Activated CD4-positive, alpha-beta memory T cell treated with anti-CD3 and anti-CD28 coated beads, Interleukin-2, amount 10 ng/mL, durations not matched to agents 7 days and 5 days (primary cell): ENCODE measurements at regions not wholly inside any gene's neighbourhood (a gene's known extent, or its start where the extent isn't known, plus 50 kb on each side); places are given as distances from the start of the nearest gene placed in this dataset.

Experiments
- CTCF ChIA-PET: fragments of 350-600 bp; sonication (Branson Sonifier 250); formaldehyde crosslinking; loops from one replicate; lab custom pipeline; 2021; ENCODE audit warnings: antibody characterized with exemption, inconsistent platforms; lab: Charles Lee
- POLR2A ChIA-PET: fragments of 350-600 bp; sonication (Branson Sonifier 250); formaldehyde crosslinking; loops from one replicate; lab custom pipeline; 2021; ENCODE audit warnings: antibody characterized with exemption; lab: Charles Lee
- DNase-seq: peaks from one replicate; pipeline ENCODE4 v3.0.0-alpha.2; 2020
- H3K27ac Mint-ChIP-seq: one replicate; pipeline ENCODE4 v1.8.0; 2021; ENCODE audit warnings: mild to moderate bottlenecking, mixed read lengths
- H3K27me3 Mint-ChIP-seq: one replicate; pipeline ENCODE4 v1.8.0; 2021; ENCODE audit warnings: mixed read lengths
- H3K36me3 Mint-ChIP-seq: one replicate; pipeline ENCODE4 v1.8.0; 2021; ENCODE audit warnings: low read depth, mixed read lengths
- H3K4me1 Mint-ChIP-seq: one replicate; pipeline ENCODE4 v1.8.0; 2021; ENCODE audit warnings: mixed read lengths
- H3K4me3 Mint-ChIP-seq: one replicate; pipeline ENCODE4 v1.8.0; 2021; ENCODE audit warnings: mild to moderate bottlenecking, mixed read lengths
- H3K9me3 Mint-ChIP-seq: one replicate; pipeline ENCODE4 v1.8.0; 2021; ENCODE audit warnings: mixed read lengths

DNA sequence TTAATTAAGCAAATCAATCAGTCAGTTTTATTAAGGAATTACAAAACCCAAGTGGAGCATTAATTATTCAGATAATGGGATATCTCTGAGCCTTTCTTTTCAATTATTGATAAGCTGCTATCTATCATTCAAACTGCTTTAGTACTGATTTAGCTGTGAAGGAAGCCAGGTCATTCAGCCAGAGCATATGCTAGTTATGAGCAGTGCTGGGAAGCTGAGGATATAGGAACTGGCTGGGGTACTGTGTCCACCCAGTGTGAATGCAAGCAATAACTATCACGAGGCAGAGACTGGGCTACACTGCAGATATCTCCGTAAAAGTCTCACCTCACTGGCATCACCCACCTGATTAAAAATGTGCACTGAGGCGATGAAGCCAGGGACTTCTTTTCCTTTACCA, 496.7 kb upstream of the PIK3C3 start:
- no peak for DNase-seq
- Mint-ChIP-seq H3K4me1 (no peaks in the 10 kb centered on the region), H3K4me3 (no peak overlapping the region), H3K27ac (no peak overlapping the region), H3K27me3 (no peaks in the 10 kb centered on the region), H3K36me3 (no peaks in the 10 kb centered on the region), H3K9me3 (peaks cover 3% of the 10 kb centered on the region)
- POLR2A ChIA-PET, result no interaction called here
- CTCF ChIA-PET, result no interaction called here

DNA sequence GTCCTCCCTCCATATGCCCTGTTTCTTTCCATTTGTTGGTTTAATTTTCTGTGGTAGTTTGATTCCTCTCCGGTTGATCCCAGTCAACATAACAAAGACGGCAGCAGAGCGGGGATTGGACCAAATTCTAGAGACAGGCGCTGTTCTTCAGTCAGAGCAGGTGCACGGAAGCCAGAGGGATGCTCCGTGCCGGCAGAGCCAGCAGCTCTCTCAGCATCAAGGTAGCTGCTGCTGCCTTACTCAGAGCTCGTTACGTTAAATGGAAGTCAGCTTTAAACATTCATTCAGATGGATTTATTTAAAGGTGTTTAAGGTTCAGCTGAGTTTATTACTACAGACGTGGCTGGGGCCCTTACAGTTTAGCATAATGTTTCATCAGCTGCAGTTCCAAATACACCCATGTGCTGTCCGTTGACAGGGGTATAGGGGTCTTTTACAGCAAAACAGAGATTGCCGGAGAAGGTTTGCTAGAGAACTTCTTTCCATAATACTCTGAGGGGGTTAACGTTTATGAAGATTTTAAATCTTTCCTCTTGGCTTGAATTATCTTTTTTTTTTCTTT, 497.2 kb upstream of the PIK3C3 start:
- no peaks in the 10 kb centered on the region for H3K36me3 Mint-ChIP-seq
- no peak for DNase-seq
- H3K4me3 Mint-ChIP-seq, result no peak overlapping the region
- no peak overlapping the region for H3K27ac Mint-ChIP-seq
- H3K27me3 Mint-ChIP-seq, result no peaks in the 10 kb centered on the region
- CTCF ChIA-PET, result no interaction called here
- no peaks in the 10 kb centered on the region for H3K4me1 Mint-ChIP-seq
- POLR2A ChIA-PET, result no interaction called here
- peaks cover 3% of the 10 kb centered on the region for H3K9me3 Mint-ChIP-seq

DNA sequence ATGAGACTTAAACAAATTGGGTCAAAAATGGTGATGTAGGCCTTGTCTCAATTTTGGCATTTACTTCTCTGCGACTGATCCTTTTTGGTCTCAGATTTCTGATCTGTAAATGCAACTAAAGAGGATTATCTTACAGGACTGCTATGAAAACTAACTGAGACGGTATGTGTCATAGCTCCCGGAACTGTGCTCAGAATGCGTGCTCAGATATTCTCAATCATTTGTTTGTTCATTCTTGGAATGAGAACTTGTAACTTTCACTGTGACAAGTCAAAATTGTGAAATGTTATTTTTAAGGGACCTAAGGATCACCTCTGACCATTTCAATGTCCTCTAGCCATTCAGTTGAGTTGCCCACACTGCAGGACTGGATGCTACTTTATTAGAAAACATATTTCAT, 498.2 kb upstream of the PIK3C3 start:
- no peak overlapping the region for H3K4me3 Mint-ChIP-seq
- H3K27me3 Mint-ChIP-seq, result no peaks in the 10 kb centered on the region
- peaks cover 3% of the 10 kb centered on the region for H3K9me3 Mint-ChIP-seq
- no peak overlapping the region for H3K27ac Mint-ChIP-seq
- POLR2A ChIA-PET, result no interaction called here
- CTCF ChIA-PET, result no interaction called here
- H3K36me3 Mint-ChIP-seq, result no peaks in the 10 kb centered on the region
- no peak for DNase-seq
- H3K4me1 Mint-ChIP-seq, result no peaks in the 10 kb centered on the region

DNA sequence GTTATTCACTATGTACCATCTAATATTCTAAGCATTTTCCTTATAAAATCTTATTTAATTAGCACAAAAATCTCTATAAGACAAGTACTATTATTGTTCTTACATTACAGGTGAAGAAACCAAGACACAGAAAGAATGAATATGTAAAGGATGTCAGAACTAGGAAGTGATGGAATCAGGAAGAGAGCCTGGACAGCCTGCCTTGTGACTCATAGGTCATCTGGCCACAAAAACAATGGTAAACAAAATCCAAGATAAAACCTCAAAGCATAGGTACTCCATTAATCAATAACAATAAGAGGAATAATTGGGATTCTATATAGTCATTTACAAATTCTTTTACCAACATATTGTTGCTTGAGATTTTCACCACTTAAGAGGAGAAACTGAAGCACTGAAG, 505.4 kb upstream of the PIK3C3 start:
- no peak for DNase-seq
- Mint-ChIP-seq H3K4me1 (no peaks in the 10 kb centered on the region), H3K9me3 (peaks cover 10% of the 10 kb centered on the region), H3K4me3 (no peak overlapping the region), H3K27me3 (no peaks in the 10 kb centered on the region), H3K27ac (no peak overlapping the region), H3K36me3 (no peaks in the 10 kb centered on the region)
- POLR2A ChIA-PET, result no interaction called here
- CTCF ChIA-PET, result no interaction called here

DNA sequence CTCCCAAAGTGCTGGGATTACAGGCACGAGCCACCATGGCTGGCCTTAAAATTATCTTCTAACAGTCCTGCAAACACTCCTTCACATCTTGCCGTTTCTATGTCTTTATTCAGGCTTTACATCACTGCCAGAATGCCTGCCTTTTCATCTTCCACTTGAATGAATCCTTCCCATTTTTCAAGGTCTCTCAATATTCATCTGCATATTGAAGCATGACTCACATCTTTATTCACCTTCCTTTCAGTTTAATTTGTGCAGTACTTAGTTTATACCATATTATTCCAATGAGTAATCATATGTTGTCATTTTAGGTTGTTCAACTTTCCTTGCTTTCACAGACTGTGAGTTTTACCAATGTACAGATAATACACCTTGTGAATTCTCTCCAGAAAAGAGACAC, 510.1 kb upstream of the PIK3C3 start:
- H3K27me3 Mint-ChIP-seq, result no peaks in the 10 kb centered on the region
- no peaks in the 10 kb centered on the region for H3K36me3 Mint-ChIP-seq
- H3K9me3 Mint-ChIP-seq, result peaks cover 12% of the 10 kb centered on the region
- no peaks in the 10 kb centered on the region for H3K4me1 Mint-ChIP-seq
- H3K27ac Mint-ChIP-seq, result no peak overlapping the region
- ChIA-PET POLR2A (no interaction called here), CTCF (no interaction called here)
- no peak for DNase-seq
- H3K4me3 Mint-ChIP-seq, result no peak overlapping the region

DNA sequence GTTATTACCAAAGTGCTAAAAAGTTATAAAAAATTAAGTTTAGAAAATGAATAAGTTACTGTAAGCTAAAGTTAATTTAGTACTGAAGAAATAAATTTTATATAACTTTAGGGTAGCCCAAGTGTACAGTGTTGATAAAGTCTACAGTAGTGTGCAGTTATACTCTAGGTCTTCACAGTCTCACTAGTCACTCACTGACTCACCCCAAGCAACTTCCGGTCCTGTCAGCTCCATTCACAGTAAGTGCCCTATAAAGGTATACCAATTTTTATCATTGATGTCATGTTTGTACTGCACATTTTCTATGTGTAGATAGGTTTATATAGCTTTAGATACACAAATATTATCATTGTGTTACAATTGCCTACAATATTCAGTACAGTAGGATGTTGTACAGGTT, 518.3 kb upstream of the PIK3C3 start:
- H3K4me1 Mint-ChIP-seq, result no peaks in the 10 kb centered on the region
- H3K4me3 Mint-ChIP-seq, result no peak overlapping the region
- ChIA-PET POLR2A (no interaction called here), CTCF (interaction anchor here (0.6 kb wide), 1 partner anchor 26 kb away, joined by 4 read pairs; no protein-coding TSS in a partner anchor)
- H3K27me3 Mint-ChIP-seq, result no peaks in the 10 kb centered on the region
- H3K27ac Mint-ChIP-seq, result no peak overlapping the region
- peaks cover 6% of the 10 kb centered on the region for H3K9me3 Mint-ChIP-seq
- no peak for DNase-seq
- no peaks in the 10 kb centered on the region for H3K36me3 Mint-ChIP-seq

DNA sequence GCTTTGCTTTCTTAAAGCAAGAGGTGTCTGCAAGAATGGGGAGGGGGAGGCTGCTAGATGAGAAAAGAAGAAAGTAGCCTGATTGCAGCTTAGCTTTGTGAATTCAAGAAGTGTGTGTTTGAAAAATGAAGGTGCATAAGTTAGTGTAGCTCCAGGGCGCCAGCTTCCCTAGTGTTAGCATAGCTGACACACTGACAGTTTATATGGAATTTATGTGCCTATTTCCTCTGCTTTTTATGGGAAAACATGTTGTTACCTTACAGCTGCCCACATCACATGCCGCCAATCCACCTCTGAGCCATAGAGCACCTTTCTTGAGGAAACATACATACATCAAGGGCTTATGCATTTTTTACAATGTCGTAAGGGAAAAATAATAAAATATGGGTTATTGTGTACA, 536.4 kb upstream of the PIK3C3 start:
- Mint-ChIP-seq H3K9me3 (peaks cover 8% of the 10 kb centered on the region), H3K4me1 (no peaks in the 10 kb centered on the region), H3K27ac (no peak overlapping the region), H3K36me3 (no peaks in the 10 kb centered on the region), H3K27me3 (no peaks in the 10 kb centered on the region), H3K4me3 (no peak overlapping the region)
- DNase-seq, result no peak
- ChIA-PET POLR2A (no interaction called here), CTCF (no interaction called here)

DNA sequence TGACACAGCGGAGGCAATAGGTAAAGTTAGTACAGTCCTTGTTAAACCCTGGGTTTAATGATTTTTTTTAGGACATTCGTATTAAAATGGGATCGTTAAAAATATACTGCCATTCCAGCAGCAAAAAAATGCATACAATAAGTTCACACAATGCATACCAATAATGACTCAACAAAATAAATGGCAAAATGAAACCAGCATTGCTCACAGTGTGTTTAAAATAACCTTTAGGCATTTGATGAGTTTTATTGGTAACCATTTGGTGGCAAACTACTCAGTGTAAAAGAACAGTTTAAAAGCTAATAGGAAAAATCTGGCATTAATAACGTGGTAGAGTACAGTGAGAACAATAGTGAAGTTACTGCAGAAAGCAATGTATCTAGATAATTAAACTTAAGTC, 539.0 kb upstream of the PIK3C3 start:
- no peak overlapping the region for H3K27ac Mint-ChIP-seq
- CTCF ChIA-PET, result no interaction called here
- H3K36me3 Mint-ChIP-seq, result no peaks in the 10 kb centered on the region
- DNase-seq, result no peak
- H3K27me3 Mint-ChIP-seq, result no peaks in the 10 kb centered on the region
- no peak overlapping the region for H3K4me3 Mint-ChIP-seq
- peaks cover 8% of the 10 kb centered on the region for H3K9me3 Mint-ChIP-seq
- POLR2A ChIA-PET, result no interaction called here
- H3K4me1 Mint-ChIP-seq, result no peaks in the 10 kb centered on the region

DNA sequence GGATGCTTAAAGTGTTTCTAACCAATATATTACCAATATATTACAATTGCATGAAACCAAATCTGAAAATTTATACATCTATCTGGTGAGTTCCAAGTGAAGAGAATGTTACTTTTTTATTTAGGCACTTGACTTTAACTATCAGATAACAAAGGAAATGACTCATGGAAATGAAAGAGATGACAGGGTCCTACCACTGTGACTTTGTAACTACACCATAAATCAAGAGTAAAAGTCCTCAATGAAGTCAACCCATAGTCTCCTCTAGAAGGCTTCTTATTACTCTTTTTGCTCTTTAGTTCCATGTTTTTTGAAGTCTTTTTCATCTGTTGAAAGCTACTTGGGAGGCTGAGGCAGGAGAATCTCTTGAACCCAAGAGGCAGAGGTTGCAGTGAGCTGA, 545.0 kb upstream of the PIK3C3 start:
- no peak for DNase-seq
- peaks cover 10% of the 10 kb centered on the region for H3K9me3 Mint-ChIP-seq
- no peak overlapping the region for H3K27ac Mint-ChIP-seq
- no peaks in the 10 kb centered on the region for H3K27me3 Mint-ChIP-seq
- ChIA-PET POLR2A (no interaction called here), CTCF (no interaction called here)
- no peaks in the 10 kb centered on the region for H3K4me1 Mint-ChIP-seq
- no peaks in the 10 kb centered on the region for H3K36me3 Mint-ChIP-seq
- H3K4me3 Mint-ChIP-seq, result no peak overlapping the region

DNA sequence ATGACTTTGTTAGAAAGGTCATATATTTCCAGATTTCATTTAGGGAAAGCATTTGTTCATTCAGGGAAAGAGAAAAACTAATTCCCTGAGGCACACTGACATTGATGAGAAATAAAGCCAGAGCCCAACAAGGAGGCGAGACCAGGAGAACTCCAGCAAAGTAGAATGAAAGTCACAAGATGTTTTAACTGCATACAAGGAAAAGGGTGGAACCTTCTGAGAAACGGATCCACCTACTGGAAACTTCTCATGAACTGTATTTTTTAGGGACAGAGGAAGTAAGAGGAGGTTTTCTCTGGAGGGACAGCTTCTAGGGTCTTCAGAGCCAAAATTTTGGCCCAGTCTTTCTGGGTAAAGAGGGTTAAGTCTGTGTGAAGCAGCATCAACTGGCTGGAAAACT, 548.2 kb upstream of the PIK3C3 start:
- Mint-ChIP-seq H3K9me3 (peaks cover 4% of the 10 kb centered on the region), H3K36me3 (no peaks in the 10 kb centered on the region), H3K4me3 (no peak overlapping the region), H3K4me1 (no peaks in the 10 kb centered on the region), H3K27me3 (no peaks in the 10 kb centered on the region), H3K27ac (no peak overlapping the region)
- CTCF ChIA-PET, result no interaction called here
- POLR2A ChIA-PET, result no interaction called here
- no peak for DNase-seq

DNA sequence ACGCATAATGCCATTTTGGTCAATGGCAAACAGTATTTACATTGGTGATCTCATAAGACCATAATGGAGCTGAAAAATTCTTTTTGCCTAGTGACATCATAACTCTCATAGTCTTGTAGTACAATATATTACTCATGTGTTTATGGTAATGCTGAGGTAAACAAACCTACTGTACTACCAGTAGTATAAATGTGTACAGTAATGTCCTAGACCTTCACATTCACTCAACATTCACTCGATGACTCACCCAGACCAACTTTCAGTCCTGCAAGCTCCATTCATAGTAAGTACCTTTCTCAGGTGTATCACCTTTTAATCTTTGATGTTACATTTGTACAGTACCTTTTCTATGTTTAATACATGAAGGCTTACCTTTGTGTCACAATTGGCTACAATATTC, 558.2 kb upstream of the PIK3C3 start:
- H3K27me3 Mint-ChIP-seq, result no peaks in the 10 kb centered on the region
- DNase-seq, result no peak
- POLR2A ChIA-PET, result no interaction called here
- peaks cover 2% of the 10 kb centered on the region for H3K9me3 Mint-ChIP-seq
- CTCF ChIA-PET, result no interaction called here
- no peaks in the 10 kb centered on the region for H3K4me1 Mint-ChIP-seq
- no peak overlapping the region for H3K4me3 Mint-ChIP-seq
- H3K27ac Mint-ChIP-seq, result no peak overlapping the region
- no peaks in the 10 kb centered on the region for H3K36me3 Mint-ChIP-seq

DNA sequence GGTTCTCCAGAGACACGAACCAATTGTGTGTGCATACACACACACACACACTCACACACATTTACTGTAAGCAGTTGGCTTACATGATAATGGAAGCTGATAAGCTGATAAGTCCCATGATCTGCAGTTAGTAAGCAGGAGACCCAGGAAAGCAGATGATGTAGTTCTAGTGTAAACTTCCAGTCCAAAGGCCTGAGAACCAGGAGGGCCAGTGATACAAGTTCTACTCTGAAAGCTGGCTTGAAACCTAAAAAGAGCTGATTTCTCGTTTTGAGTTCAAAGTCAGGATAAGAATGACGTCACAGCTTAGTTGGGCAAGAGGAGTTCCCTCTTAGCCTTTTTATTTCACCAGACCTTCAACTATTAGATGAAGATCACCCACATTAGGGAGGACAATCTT, 558.8 kb upstream of the PIK3C3 start:
- CTCF ChIA-PET, result no interaction called here
- Mint-ChIP-seq H3K4me3 (no peak overlapping the region), H3K27ac (no peak overlapping the region), H3K4me1 (no peaks in the 10 kb centered on the region), H3K36me3 (no peaks in the 10 kb centered on the region), H3K9me3 (peaks cover 2% of the 10 kb centered on the region), H3K27me3 (no peaks in the 10 kb centered on the region)
- POLR2A ChIA-PET, result no interaction called here
- DNase-seq, result no peak

DNA sequence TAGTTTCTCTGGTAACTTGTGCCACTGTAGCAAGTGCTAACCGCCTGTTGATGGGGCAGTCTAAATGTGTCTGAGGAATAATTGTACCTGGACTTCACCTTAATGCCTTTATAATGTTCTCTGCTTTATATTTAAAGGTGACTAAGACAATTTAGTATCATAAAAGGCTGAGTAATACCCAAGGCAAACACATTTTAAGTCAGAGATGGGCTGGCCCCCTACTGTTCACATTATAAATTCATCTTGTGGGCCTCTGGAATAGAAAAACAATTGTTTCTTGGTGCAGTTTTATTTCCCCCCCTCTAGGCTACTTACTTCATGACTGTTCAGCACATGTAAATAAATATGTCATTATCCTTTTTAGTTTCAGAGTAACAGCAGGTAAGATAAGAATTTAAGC, 559.3 kb upstream of the PIK3C3 start:
- Mint-ChIP-seq H3K27ac (no peak overlapping the region), H3K27me3 (no peaks in the 10 kb centered on the region), H3K4me1 (no peaks in the 10 kb centered on the region), H3K36me3 (no peaks in the 10 kb centered on the region), H3K9me3 (peaks cover 2% of the 10 kb centered on the region), H3K4me3 (no peak overlapping the region)
- CTCF ChIA-PET, result no interaction called here
- POLR2A ChIA-PET, result no interaction called here
- DNase-seq, result no peak

DNA sequence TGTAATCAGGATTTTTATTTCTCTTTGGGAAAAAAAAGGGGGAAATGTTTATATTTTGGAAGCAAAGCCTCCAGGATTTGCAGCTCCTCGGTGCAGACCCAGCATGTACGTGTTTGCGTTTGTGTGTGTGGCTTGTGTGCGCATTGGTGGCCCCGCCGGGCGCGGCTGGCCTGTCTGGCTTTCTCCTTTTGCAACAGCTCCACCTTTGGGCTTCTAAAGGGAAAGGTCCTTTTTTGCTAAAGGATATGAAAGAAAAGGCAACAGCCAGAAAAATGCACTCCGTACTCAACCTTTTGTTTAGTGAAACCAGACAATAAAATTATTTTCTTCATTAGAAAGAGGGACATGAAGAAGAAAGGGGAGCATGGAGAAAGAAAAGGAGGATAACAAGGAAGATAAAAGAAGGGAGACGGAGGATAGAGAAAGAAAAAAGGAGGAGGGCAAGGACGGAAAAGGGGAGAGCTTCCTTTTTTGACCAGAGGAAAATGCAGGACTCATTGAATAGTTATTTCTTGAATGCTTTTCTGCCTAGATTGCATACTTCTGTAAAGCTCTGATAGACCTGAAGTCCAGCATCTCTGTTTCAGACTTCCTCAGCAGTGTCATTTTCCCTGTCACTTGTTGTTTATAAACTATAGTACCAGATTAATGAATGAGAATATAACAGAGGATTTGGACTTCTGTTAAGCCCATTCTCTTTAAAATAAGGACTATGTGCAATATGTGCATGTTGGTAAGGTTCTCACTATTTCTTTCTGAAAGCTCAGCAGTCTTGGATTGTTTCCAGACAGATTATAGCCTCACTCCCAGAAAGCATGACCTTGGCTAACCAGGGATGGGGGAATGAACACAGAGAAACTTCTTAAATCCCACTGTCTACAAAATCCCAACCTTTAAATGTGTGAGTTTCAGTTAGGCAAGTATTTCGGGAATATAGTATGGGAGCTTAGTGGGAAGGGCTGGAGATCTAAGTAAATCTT, 563.1 kb upstream of the PIK3C3 start:
- Mint-ChIP-seq H3K27ac (no peak overlapping the region), H3K27me3 (no peaks in the 10 kb centered on the region), H3K36me3 (no peaks in the 10 kb centered on the region), H3K4me1 (no peaks in the 10 kb centered on the region), H3K9me3 (peaks cover under 1% of the 10 kb centered on the region), H3K4me3 (no peak overlapping the region)
- CTCF ChIA-PET, result no interaction called here
- DNase-seq, result no peak
- POLR2A ChIA-PET, result no interaction called here
